HL-60 (cell line): ENCODE measurements at regions not wholly inside any gene's neighbourhood (a gene's known extent, or its start where the extent isn't known, plus 50 kb on each side); places are given as distances from the start of the nearest gene placed in this dataset.

ENCODE experiments used
- DNase-seq, 2 experiments: peaks; one replicate each; pipeline ENCODE4 v3.0.0-alpha.2; 2010 to 2020; ENCODE audit warnings: low read depth in 1 of 2, low spot score in 1 of 2
- H3K27ac ChIP-seq: fragments of 250-450 bp; sonication (Bioruptor Pico); replicated peaks from 2 replicates; pipeline ENCODE4 v1.5.1; 2020; ENCODE audit warnings: mild to moderate bottlenecking, moderate library complexity
- H3K27me3 ChIP-seq: fragments of 250-450 bp; sonication (Bioruptor Pico); 2 replicates; pipeline ENCODE4 v1.5.1; 2021; ENCODE audit warnings: mild to moderate bottlenecking, moderate library complexity; ENCODE audit not compliant: insufficient read depth, poor library complexity, severe bottlenecking
- H3K4me3 ChIP-seq: replicated peaks from 2 replicates; pipeline ENCODE4 v1.5.1; 2011; ENCODE audit warnings: mild to moderate bottlenecking, control low read depth, low read length; ENCODE audit not compliant: insufficient read depth
- CTCF ChIP-seq: IDR thresholded peaks from one replicate; pipeline ENCODE4 v1.5.1; 2011; ENCODE audit warnings: low read length, control low read depth, inconsistent platforms; ENCODE audit not compliant: insufficient read depth
- GABPA ChIP-seq: IDR thresholded peaks from 2 replicates; pipeline ENCODE4 v1.6.1; 2012; ENCODE audit warnings: low read depth
- POLR2AphosphoS5 ChIP-seq: IDR thresholded peaks from 2 replicates; pipeline ENCODE4 v1.6.1; 2012; ENCODE audit warnings: low read depth
- REST ChIP-seq: IDR thresholded peaks from 2 replicates; pipeline ENCODE4 v1.6.1; 2012; ENCODE audit warnings: low read depth; ENCODE audit not compliant: insufficient replicate concordance
- SPI1 ChIP-seq: IDR thresholded peaks from 2 replicates; pipeline ENCODE4 v1.6.1; 2012; ENCODE audit warnings: low read depth, mild to moderate bottlenecking, borderline replicate concordance

- Histone ChIP-seq H3K27me3 (no peaks in the 10 kb centered on the region), H3K4me3 (no peak overlapping the region), H3K27ac (no peak overlapping the region)
- TF ChIP-seq SPI1 (no peak), POLR2AphosphoS5 (no peak), GABPA (no peak), REST (no peak), CTCF (no peak)
- DNase-seq, result no peak
These were observed 200.5 kb downstream of the CPS1 start for GRCh38 chr2:210756855-210757254.

- H3K27me3 ChIP-seq, result peaks cover 3% of the 10 kb centered on the region
- no peak overlapping the region for H3K27ac ChIP-seq
- H3K4me3 ChIP-seq, result no peak overlapping the region
- TF ChIP-seq POLR2AphosphoS5, result no peak
- no peak for TF ChIP-seq CTCF
- no peak for TF ChIP-seq SPI1
- TF ChIP-seq GABPA, result no peak
- no peak for TF ChIP-seq REST
- DNase-seq, result no peak
These were observed 206.5 kb downstream of the CPS1 start for GRCh38 chr2:210762604-210763588.

GRCh38 chr2:210768329-210768910 is 212.0 kb downstream of the CPS1 start:
- no peak for TF ChIP-seq GABPA
- TF ChIP-seq REST, result no peak
- no peak for TF ChIP-seq SPI1
- no peak for TF ChIP-seq CTCF
- TF ChIP-seq POLR2AphosphoS5, result no peak
- Histone ChIP-seq H3K4me3 (no peak overlapping the region), H3K27ac (no peak overlapping the region), H3K27me3 (peaks cover 3% of the 10 kb centered on the region)
- no peak for DNase-seq
